Hepatocyte (in vitro differentiated cells): ENCODE measurements at regions not wholly inside any gene's neighbourhood (a gene's known extent, or its start where the extent isn't known, plus 50 kb on each side); places are given as distances from the start of the nearest gene placed in this dataset.

Experiments used
- EZH2 ChIP-seq: fragments of 200-600 bp; sonication (generic); IDR thresholded peaks from 2 replicates; pipeline ENCODE4 v1.6.1; 2016; ENCODE audit warnings: antibody characterized with exemption, mild to moderate bottlenecking, borderline replicate concordance
- EZH2phosphoT487 ChIP-seq: fragments of 200-600 bp; sonication (generic); IDR thresholded peaks from one replicate; pipeline ENCODE4 v1.6.1; 2018; ENCODE audit warnings: antibody characterized with exemption, mild to moderate bottlenecking, low read depth, moderate library complexity; ENCODE audit not compliant: unreplicated experiment, severe bottlenecking
- TF ChIP-seq, protein P1 (sequence below): fragments of 200-600 bp; sonication (generic); IDR thresholded peaks from 2 replicates; pipeline ENCODE4 v1.5.1; 2016; ENCODE audit warnings: antibody characterized with exemption, mild to moderate bottlenecking; ENCODE audit not compliant: poor library complexity

DNA sequence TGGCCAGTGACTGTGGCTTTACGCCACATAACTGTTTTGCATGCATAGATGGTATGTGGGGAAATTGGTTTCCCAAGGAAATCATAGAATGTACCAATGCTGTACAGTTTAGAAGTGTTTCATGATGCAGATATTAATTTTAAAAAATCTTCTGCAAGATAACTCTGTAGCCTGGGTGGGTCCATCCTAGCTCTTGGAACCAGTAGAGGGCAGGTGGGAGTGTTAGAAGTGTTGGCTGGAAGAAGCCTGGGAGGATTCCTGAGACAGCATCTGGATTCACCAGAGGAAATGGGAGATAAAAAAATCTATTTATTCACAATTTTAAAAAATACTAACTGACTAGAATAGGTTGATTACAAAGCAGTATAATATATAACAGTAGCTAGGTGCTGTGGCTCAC, 139.9 kb upstream of the GRIA4 start:
- TF ChIP-seq, protein P1, sequence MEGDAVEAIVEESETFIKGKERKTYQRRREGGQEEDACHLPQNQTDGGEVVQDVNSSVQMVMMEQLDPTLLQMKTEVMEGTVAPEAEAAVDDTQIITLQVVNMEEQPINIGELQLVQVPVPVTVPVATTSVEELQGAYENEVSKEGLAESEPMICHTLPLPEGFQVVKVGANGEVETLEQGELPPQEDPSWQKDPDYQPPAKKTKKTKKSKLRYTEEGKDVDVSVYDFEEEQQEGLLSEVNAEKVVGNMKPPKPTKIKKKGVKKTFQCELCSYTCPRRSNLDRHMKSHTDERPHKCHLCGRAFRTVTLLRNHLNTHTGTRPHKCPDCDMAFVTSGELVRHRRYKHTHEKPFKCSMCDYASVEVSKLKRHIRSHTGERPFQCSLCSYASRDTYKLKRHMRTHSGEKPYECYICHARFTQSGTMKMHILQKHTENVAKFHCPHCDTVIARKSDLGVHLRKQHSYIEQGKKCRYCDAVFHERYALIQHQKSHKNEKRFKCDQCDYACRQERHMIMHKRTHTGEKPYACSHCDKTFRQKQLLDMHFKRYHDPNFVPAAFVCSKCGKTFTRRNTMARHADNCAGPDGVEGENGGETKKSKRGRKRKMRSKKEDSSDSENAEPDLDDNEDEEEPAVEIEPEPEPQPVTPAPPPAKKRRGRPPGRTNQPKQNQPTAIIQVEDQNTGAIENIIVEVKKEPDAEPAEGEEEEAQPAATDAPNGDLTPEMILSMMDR = no peak
- no peak for TF ChIP-seq EZH2
- no peak for TF ChIP-seq EZH2phosphoT487
